H1 (cell line): ENCODE measurements at regions not wholly inside any gene's neighbourhood (a gene's known extent, or its start where the extent isn't known, plus 50 kb on each side); places are given as distances from the start of the nearest gene placed in this dataset.

ENCODE experiments used
- CTCF ChIA-PET: fragments of 300-600 bp; sonication (Branson Sonifier 250); formaldehyde crosslinking; loops from one replicate; lab custom pipeline; 2021; ENCODE audit not compliant: partially characterized antibody; lab: Charles Lee
- POLR2A ChIA-PET: fragments of 300-600 bp; sonication (Branson Sonifier 250); formaldehyde crosslinking; loops from one replicate; lab custom pipeline; 2021; ENCODE audit warnings: inconsistent platforms; ENCODE audit not compliant: partially characterized antibody; lab: Charles Lee
- DNase-seq, 2 experiments: peaks; one replicate each; pipeline versions ENCODE4 v3.0.0 to v3.0.0-alpha.2; 2010 to 2022; ENCODE audit warnings: low spot score in 2 of 2, low read depth in 1 of 2, mixed read lengths in 1 of 2
- FAIRE-seq: peaks from 2 replicates; lab custom pipeline; 2011; peaks lifted over from hg19 to GRCh38; lab: Jason Lieb, UNC
- H2AFZ ChIP-seq: 2 replicates; pipeline ENCODE4 v1.8.1; 2012; ENCODE audit warnings: low read length, inconsistent platforms
- H2AK5ac ChIP-seq: 2 replicates; pipeline ENCODE4 v1.6.1; 2013; ENCODE audit warnings: low read depth, low read length
- H2BK120ac ChIP-seq: replicated peaks from 2 replicates; pipeline ENCODE3; 2013; ENCODE audit warnings: low read depth, low read length, inconsistent platforms
- H2BK12ac ChIP-seq: 2 replicates; pipeline ENCODE4 v1.6.1; 2013; ENCODE audit warnings: low read depth, low read length
- H2BK15ac ChIP-seq: 2 replicates; pipeline ENCODE4 v1.6.1; 2013; ENCODE audit warnings: low read length
- H2BK20ac ChIP-seq: 2 replicates; pipeline ENCODE4 v1.6.1; 2013; ENCODE audit warnings: low read length
- H2BK5ac ChIP-seq: 2 replicates; pipeline ENCODE4 v1.6.1; 2013; ENCODE audit warnings: low read depth, low read length
- H3K14ac ChIP-seq: 2 replicates; pipeline ENCODE4 v1.6.1; 2013; ENCODE audit warnings: inconsistent platforms; ENCODE audit not compliant: insufficient read length
- H3K18ac ChIP-seq: 2 replicates; pipeline ENCODE4 v1.6.1; 2013; ENCODE audit warnings: low read length; ENCODE audit errors: extremely low read depth
- H3K23ac ChIP-seq: 2 replicates; pipeline ENCODE4 v1.6.1; 2013; ENCODE audit warnings: inconsistent platforms; ENCODE audit not compliant: insufficient read length
- H3K23me2 ChIP-seq: 2 replicates; pipeline ENCODE4 v1.6.1; 2013; ENCODE audit warnings: low read depth, low read length
- H3K27ac ChIP-seq: 2 replicates; pipeline ENCODE4 v1.6.1; 2011; ENCODE audit warnings: low read depth, low read length, inconsistent platforms
- H3K27me3 ChIP-seq, 4 experiments: replicated peaks in 1 of 4; 1 replicate in 1 of 4; 2 replicates in 3 of 4; pipeline versions ENCODE4 v1.6.1 to v1.8.1; 2011 to 2013; ENCODE audit warnings: low read length in 3 of 4, mild to moderate bottlenecking in 3 of 4, inconsistent platforms in 2 of 4, mixed read lengths in 2 of 4, moderate library complexity in 1 of 4; ENCODE audit not compliant: control insufficient read depth in 3 of 4, insufficient read depth in 3 of 4; ENCODE audit errors: extremely low read depth in 1 of 4
- H3K36me3 ChIP-seq, 4 experiments: 2 replicates each; pipeline versions ENCODE4 v1.6.1 to v1.8.1; 2011 to 2013; ENCODE audit warnings: mild to moderate bottlenecking in 4 of 4, low read length in 3 of 4, moderate library complexity in 2 of 4, control low read depth in 1 of 4, inconsistent platforms in 1 of 4; ENCODE audit not compliant: insufficient read depth in 4 of 4, control insufficient read depth in 2 of 4
- H3K4ac ChIP-seq: replicated peaks from 2 replicates; pipeline ENCODE3; 2013; ENCODE audit warnings: low read length, low read depth, mixed read lengths, inconsistent platforms; ENCODE audit not compliant: insufficient read length
- H3K4me1 ChIP-seq, 4 experiments: replicated peaks in 1 of 4; 1 replicate in 1 of 4; 2 replicates in 3 of 4; pipeline versions ENCODE4 v1.6.1 to v1.8.1; 2011 to 2013; ENCODE audit warnings: low read length in 3 of 4, inconsistent platforms in 2 of 4, mixed read lengths in 1 of 4; ENCODE audit not compliant: insufficient read depth in 4 of 4, control insufficient read depth in 3 of 4
- H3K4me2 ChIP-seq, 2 experiments: 2 replicates each; pipeline versions ENCODE4 v1.6.1 to v1.8.1; 2011 to 2013; ENCODE audit warnings: low read depth in 2 of 2, low read length in 2 of 2, control low read depth in 1 of 2, inconsistent platforms in 1 of 2, mild to moderate bottlenecking in 1 of 2; ENCODE audit not compliant: insufficient read depth in 1 of 2
- H3K4me3 ChIP-seq, 4 experiments: fragments of 200-600, 300-600 bp in 1 of 4; sonication (generic), shearing (Covaris generic), sonication (Bioruptor Twin) in 1 of 4; 2 replicates each; pipeline versions ENCODE4 v1.5.1 to v1.8.1; 2011 to 2016; ENCODE audit warnings: low read length in 4 of 4, low read depth in 3 of 4, control low read depth in 2 of 4, inconsistent platforms in 2 of 4, mild to moderate bottlenecking in 2 of 4, mixed read lengths in 1 of 4, moderate library complexity in 1 of 4; ENCODE audit not compliant: insufficient read depth in 2 of 4; ENCODE audit errors: extremely low read depth in 1 of 4
- H3K56ac ChIP-seq: replicated peaks from 2 replicates; pipeline ENCODE3; 2013; ENCODE audit warnings: low read depth, mild to moderate bottlenecking, mixed read lengths, low read length, inconsistent platforms; ENCODE audit not compliant: insufficient read length
- H3K79me1 ChIP-seq: 2 replicates; pipeline ENCODE4 v1.6.1; 2013; ENCODE audit warnings: low read depth, low read length, control low read depth
- H3K79me2 ChIP-seq, 2 experiments: 2 replicates each; pipeline versions ENCODE4 v1.6.1 to v1.8.1; 2012 to 2013; ENCODE audit warnings: low read length in 2 of 2, mild to moderate bottlenecking in 2 of 2, inconsistent platforms in 1 of 2; ENCODE audit not compliant: insufficient read depth in 2 of 2, control insufficient read depth in 1 of 2
- H3K9ac ChIP-seq, 4 experiments: replicated peaks in 1 of 4; 1 replicate in 1 of 4; 2 replicates in 3 of 4; pipeline versions ENCODE4 v1.6.1 to v1.8.1; 2011 to 2013; ENCODE audit warnings: low read depth in 3 of 4, low read length in 3 of 4, control low read depth in 2 of 4, mild to moderate bottlenecking in 2 of 4, moderate library complexity in 2 of 4, inconsistent platforms in 1 of 4; ENCODE audit errors: extremely low read depth in 1 of 4
- H3K9me3 ChIP-seq, 2 experiments: 2 replicates each; pipeline versions ENCODE4 v1.6.1 to v1.8.1; 2012 to 2013; ENCODE audit warnings: mild to moderate bottlenecking in 2 of 2, moderate library complexity in 2 of 2, control low read depth in 1 of 2, inconsistent platforms in 1 of 2, low read depth in 1 of 2, low read length in 1 of 2, mixed read lengths in 1 of 2; ENCODE audit not compliant: insufficient read depth in 2 of 2
- H4K20me1 ChIP-seq, 2 experiments: replicated peaks in 1 of 2; 2 replicates each; pipeline versions ENCODE3 to v1.8.1; 2011 to 2013; ENCODE audit warnings: inconsistent platforms in 2 of 2, low read length in 2 of 2, mild to moderate bottlenecking in 1 of 2; ENCODE audit not compliant: insufficient read depth in 2 of 2, control insufficient read depth in 1 of 2
- H4K5ac ChIP-seq: 2 replicates; pipeline ENCODE4 v1.6.1; 2013; ENCODE audit warnings: low read length, low read depth, mixed read lengths, inconsistent platforms; ENCODE audit not compliant: insufficient read length
- H4K8ac ChIP-seq: 2 replicates; pipeline ENCODE4 v1.8.0; 2013; ENCODE audit warnings: mild to moderate bottlenecking, moderate library complexity, low read length, inconsistent platforms; ENCODE audit not compliant: insufficient read depth; ENCODE audit errors: extremely low read depth
- H4K91ac ChIP-seq: replicated peaks from 2 replicates; pipeline ENCODE3; 2013; ENCODE audit warnings: low read length, mixed read lengths, inconsistent platforms; ENCODE audit not compliant: insufficient read length
- ASH2L ChIP-seq: fragments of 200-600, 300-600 bp; sonication (generic); IDR thresholded peaks from one replicate; pipeline ENCODE4 v1.7.1; 2017; ENCODE audit warnings: low read length
- BACH1 ChIP-seq: IDR thresholded peaks from 2 replicates; pipeline ENCODE4 v1.6.1; 2012; ENCODE audit warnings: low read length, improper control_type of control experiment
- CTBP2 ChIP-seq: IDR thresholded peaks from 2 replicates; pipeline ENCODE4 v1.7.0; 2011; ENCODE audit warnings: borderline replicate concordance, mild to moderate bottlenecking, moderate library complexity, mixed read lengths, low read length; ENCODE audit not compliant: insufficient read depth, insufficient read length
- EZH2 ChIP-seq: fragments of 200-600 bp; sonication (generic); IDR thresholded peaks from 2 replicates; pipeline ENCODE4 v1.7.1; 2012; ENCODE audit warnings: low read depth, mild to moderate bottlenecking, moderate library complexity, low read length, inconsistent platforms; ENCODE audit not compliant: severe bottlenecking
- FOSL1 ChIP-seq: IDR thresholded peaks from 2 replicates; pipeline ENCODE4 v1.6.1; 2011; ENCODE audit warnings: mild to moderate bottlenecking, low read depth, low read length, moderate library complexity; ENCODE audit not compliant: insufficient read depth
- MAFK ChIP-seq: IDR thresholded peaks from 2 replicates; pipeline ENCODE4 v1.6.1; 2012; ENCODE audit warnings: low read depth, mild to moderate bottlenecking, improper control_type of control experiment, low read length
- SRF ChIP-seq: IDR thresholded peaks from 2 replicates; pipeline ENCODE4 v1.6.1; 2011; ENCODE audit warnings: mild to moderate bottlenecking, low read depth, low read length, moderate library complexity
- TBP ChIP-seq: IDR thresholded peaks from 2 replicates; pipeline ENCODE4 v1.6.1; 2011; ENCODE audit warnings: low read depth, low read length, improper control_type of control experiment

GRCh38 chr5:128649192-128649591 is 111.1 kb upstream of the FBN2 start:
- DNase-seq: no peak
- H4K8ac ChIP-seq: no peak overlapping the region
- H3K27ac ChIP-seq: no peak overlapping the region
- no peak overlapping the region for H3K14ac ChIP-seq
- no peak overlapping the region for H3K9ac ChIP-seq
- FAIRE-seq: no peak
- no peaks in the 10 kb centered on the region for H3K79me2 ChIP-seq
- H4K5ac ChIP-seq: no peak overlapping the region
- H2BK15ac ChIP-seq: no peak overlapping the region
- no peaks in the 10 kb centered on the region; the same call in 1 of the 2 replicates for H3K23me2 ChIP-seq
- ChIA-PET POLR2A (no interaction called here), CTCF (interaction anchor here (1.7 kb wide), 1 partner anchor 25 kb away, joined by 6 read pairs; no protein-coding TSS in a partner anchor)
- H3K4me2 ChIP-seq: no peak overlapping the region
- no peak overlapping the region for H2AFZ ChIP-seq
- no peaks in the 10 kb centered on the region for H3K79me1 ChIP-seq
- no peak overlapping the region for H3K23ac ChIP-seq
- no peaks in the 10 kb centered on the region for H3K36me3 ChIP-seq
- TF ChIP-seq SRF: no peak
- TF ChIP-seq CTBP2: no peak
- TF ChIP-seq FOSL1: no peak
- TF ChIP-seq BACH1: no peak
- no peak for TF ChIP-seq EZH2
- no peak for TF ChIP-seq ASH2L
- no peak for TF ChIP-seq MAFK
- no peak for TF ChIP-seq TBP
- no peak overlapping the region for H4K91ac ChIP-seq
- no peaks in the 10 kb centered on the region for H3K27me3 ChIP-seq
- H2AK5ac ChIP-seq: no peak overlapping the region
- no peak overlapping the region for H3K4ac ChIP-seq
- no peak overlapping the region for H3K4me3 ChIP-seq
- H3K56ac ChIP-seq: no peak overlapping the region
- H3K9me3 ChIP-seq: no peaks in the 10 kb centered on the region
- H2BK120ac ChIP-seq: no peak overlapping the region
- H2BK5ac ChIP-seq: no peak overlapping the region
- no peak overlapping the region for H2BK20ac ChIP-seq
- no peak overlapping the region for H2BK12ac ChIP-seq
- no peaks in the 10 kb centered on the region for H3K4me1 ChIP-seq
- no peak overlapping the region for H3K18ac ChIP-seq
- no peaks in the 10 kb centered on the region for H4K20me1 ChIP-seq
